ENCODE measurements at regions not wholly inside any gene's neighbourhood (a gene's known extent, or its start where the extent isn't known, plus 50 kb on each side); places are given as distances from the start of the nearest gene placed in this dataset.

DNA sequence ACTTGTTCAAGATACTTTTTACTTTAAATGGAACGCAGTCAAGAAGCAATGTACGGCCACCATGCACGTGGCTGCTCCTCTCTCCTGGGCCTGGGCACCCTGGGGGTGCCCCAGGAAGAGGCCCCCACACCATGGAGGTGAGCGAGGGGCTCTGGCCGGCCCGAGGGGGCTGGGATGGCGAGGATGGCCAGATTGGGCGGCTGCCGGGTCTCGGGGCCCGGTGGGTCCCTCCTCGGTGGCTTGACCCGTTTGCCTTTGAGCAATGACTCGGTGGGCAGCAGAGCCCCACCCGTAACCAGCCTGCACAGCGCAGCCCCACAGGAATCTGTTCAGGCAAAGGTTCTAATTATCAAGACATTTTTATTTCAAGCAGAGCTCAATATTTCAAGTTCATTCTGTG is 167.4 kb downstream of the BRD1 start:
- H4K20me1 ChIP-seq (replicated peaks; ENCODE audit: insufficient read depth): no peaks in the 10 kb centered on the region
- H3F3A ChIP-seq (replicated peaks; ENCODE audit: low read depth): no peaks in the 10 kb centered on the region
- Mint-ChIP-seq H3K27ac (no peak overlapping the region), H3K9me3 (no peaks in the 10 kb centered on the region), H3K27me3 (ENCODE audit: insufficient read depth, low read depth, poor library complexity) (peaks cover 10% of the 10 kb centered on the region), H3K36me3 (ENCODE audit: low read depth) (no peaks in the 10 kb centered on the region), H3K4me1 (peaks cover 24% of the 10 kb centered on the region), H3K4me3 (no peak overlapping the region)
- H2AFZ ChIP-seq: no peak overlapping the region
- no peak overlapping the region for H3K4me2 ChIP-seq
- ATAC-seq: no peak
- H3K4me1 ChIP-seq (ENCODE audit: insufficient read depth): no peaks in the 10 kb centered on the region
- no peak for DNase-seq (ENCODE audit: low spot score)
- no peaks in the 10 kb centered on the region for H3K79me2 ChIP-seq (replicated peaks; ENCODE audit: insufficient read depth)
- H3K27me3 ChIP-seq (ENCODE audit: insufficient read depth): no peaks in the 10 kb centered on the region
- H3K27ac ChIP-seq (ENCODE audit: low read depth): no peak overlapping the region
- no peaks in the 10 kb centered on the region for H3K9me2 ChIP-seq (ENCODE audit: insufficient read depth)
- no peak for TF ChIP-seq ZNF331 (CRISPR knock-in tag; IDR thresholded peaks at IDR 0.05; ENCODE audit: low read depth)
- no peak for TF ChIP-seq POLR2AphosphoS5 (IDR thresholded peaks at IDR 0.05; ENCODE audit: low read depth)
- no peak for TF ChIP-seq ZNF114 (CRISPR knock-in tag; IDR thresholded peaks at IDR 0.05)
- no peak for TF ChIP-seq JUNB (IDR thresholded peaks at IDR 0.05; ENCODE audit: unreplicated experiment)
- TF ChIP-seq, protein P1, sequence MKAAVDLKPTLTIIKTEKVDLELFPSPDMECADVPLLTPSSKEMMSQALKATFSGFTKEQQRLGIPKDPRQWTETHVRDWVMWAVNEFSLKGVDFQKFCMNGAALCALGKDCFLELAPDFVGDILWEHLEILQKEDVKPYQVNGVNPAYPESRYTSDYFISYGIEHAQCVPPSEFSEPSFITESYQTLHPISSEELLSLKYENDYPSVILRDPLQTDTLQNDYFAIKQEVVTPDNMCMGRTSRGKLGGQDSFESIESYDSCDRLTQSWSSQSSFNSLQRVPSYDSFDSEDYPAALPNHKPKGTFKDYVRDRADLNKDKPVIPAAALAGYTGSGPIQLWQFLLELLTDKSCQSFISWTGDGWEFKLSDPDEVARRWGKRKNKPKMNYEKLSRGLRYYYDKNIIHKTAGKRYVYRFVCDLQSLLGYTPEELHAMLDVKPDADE (IDR thresholded peaks at IDR 0.05): no peak
- no peak for TF ChIP-seq CREB1 (CRISPR knock-in tag; IDR thresholded peaks at IDR 0.05; ENCODE audit: low read depth)
- no peak for TF ChIP-seq EZH2phosphoT487 (IDR thresholded peaks at IDR 0.05; ENCODE audit: unreplicated experiment)
- no peak for TF ChIP-seq NANOG (IDR thresholded peaks at IDR 0.05; ENCODE audit: borderline replicate concordance)
- TF ChIP-seq, protein P2, sequence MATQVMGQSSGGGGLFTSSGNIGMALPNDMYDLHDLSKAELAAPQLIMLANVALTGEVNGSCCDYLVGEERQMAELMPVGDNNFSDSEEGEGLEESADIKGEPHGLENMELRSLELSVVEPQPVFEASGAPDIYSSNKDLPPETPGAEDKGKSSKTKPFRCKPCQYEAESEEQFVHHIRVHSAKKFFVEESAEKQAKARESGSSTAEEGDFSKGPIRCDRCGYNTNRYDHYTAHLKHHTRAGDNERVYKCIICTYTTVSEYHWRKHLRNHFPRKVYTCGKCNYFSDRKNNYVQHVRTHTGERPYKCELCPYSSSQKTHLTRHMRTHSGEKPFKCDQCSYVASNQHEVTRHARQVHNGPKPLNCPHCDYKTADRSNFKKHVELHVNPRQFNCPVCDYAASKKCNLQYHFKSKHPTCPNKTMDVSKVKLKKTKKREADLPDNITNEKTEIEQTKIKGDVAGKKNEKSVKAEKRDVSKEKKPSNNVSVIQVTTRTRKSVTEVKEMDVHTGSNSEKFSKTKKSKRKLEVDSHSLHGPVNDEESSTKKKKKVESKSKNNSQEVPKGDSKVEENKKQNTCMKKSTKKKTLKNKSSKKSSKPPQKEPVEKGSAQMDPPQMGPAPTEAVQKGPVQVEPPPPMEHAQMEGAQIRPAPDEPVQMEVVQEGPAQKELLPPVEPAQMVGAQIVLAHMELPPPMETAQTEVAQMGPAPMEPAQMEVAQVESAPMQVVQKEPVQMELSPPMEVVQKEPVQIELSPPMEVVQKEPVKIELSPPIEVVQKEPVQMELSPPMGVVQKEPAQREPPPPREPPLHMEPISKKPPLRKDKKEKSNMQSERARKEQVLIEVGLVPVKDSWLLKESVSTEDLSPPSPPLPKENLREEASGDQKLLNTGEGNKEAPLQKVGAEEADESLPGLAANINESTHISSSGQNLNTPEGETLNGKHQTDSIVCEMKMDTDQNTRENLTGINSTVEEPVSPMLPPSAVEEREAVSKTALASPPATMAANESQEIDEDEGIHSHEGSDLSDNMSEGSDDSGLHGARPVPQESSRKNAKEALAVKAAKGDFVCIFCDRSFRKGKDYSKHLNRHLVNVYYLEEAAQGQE (IDR thresholded peaks at IDR 0.05; ENCODE audit: unreplicated experiment): no peak
- TF ChIP-seq, protein P3, sequence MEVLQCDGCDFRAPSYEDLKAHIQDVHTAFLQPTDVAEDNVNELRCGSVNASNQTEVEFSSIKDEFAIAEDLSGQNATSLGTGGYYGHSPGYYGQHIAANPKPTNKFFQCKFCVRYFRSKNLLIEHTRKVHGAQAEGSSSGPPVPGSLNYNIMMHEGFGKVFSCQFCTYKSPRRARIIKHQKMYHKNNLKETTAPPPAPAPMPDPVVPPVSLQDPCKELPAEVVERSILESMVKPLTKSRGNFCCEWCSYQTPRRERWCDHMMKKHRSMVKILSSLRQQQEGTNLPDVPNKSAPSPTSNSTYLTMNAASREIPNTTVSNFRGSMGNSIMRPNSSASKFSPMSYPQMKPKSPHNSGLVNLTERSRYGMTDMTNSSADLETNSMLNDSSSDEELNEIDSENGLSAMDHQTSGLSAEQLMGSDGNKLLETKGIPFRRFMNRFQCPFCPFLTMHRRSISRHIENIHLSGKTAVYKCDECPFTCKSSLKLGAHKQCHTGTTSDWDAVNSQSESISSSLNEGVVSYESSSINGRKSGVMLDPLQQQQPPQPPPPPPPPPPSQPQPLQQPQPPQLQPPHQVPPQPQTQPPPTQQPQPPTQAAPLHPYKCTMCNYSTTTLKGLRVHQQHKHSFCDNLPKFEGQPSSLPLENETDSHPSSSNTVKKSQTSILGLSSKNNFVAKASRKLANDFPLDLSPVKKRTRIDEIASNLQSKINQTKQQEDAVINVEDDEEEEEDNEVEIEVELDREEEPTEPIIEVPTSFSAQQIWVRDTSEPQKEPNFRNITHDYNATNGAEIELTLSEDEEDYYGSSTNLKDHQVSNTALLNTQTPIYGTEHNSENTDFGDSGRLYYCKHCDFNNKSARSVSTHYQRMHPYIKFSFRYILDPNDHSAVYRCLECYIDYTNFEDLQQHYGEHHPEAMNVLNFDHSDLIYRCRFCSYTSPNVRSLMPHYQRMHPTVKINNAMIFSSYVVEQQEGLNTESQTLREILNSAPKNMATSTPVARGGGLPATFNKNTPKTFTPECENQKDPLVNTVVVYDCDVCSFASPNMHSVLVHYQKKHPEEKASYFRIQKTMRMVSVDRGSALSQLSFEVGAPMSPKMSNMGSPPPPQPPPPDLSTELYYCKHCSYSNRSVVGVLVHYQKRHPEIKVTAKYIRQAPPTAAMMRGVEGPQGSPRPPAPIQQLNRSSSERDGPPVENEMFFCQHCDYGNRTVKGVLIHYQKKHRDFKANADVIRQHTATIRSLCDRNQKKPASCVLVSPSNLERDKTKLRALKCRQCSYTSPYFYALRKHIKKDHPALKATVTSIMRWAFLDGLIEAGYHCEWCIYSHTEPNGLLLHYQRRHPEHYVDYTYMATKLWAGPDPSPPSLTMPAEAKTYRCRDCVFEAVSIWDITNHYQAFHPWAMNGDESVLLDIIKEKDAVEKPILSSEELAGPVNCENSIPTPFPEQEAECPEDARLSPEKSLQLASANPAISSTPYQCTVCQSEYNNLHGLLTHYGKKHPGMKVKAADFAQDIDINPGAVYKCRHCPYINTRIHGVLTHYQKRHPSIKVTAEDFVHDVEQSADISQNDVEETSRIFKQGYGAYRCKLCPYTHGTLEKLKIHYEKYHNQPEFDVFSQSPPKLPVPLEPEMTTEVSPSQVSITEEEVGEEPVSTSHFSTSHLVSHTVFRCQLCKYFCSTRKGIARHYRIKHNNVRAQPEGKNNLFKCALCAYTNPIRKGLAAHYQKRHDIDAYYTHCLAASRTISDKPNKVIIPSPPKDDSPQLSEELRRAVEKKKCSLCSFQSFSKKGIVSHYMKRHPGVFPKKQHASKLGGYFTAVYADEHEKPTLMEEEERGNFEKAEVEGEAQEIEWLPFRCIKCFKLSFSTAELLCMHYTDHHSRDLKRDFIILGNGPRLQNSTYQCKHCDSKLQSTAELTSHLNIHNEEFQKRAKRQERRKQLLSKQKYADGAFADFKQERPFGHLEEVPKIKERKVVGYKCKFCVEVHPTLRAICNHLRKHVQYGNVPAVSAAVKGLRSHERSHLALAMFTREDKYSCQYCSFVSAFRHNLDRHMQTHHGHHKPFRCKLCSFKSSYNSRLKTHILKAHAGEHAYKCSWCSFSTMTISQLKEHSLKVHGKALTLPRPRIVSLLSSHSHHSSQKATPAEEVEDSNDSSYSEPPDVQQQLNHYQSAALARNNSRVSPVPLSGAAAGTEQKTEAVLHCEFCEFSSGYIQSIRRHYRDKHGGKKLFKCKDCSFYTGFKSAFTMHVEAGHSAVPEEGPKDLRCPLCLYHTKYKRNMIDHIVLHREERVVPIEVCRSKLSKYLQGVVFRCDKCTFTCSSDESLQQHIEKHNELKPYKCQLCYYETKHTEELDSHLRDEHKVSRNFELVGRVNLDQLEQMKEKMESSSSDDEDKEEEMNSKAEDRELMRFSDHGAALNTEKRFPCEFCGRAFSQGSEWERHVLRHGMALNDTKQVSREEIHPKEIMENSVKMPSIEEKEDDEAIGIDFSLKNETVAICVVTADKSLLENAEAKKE (CRISPR knock-in tag; IDR thresholded peaks at IDR 0.05): no peak
- no peak for TF ChIP-seq STAT1 (IDR thresholded peaks at IDR 0.05; ENCODE audit: unreplicated experiment)
- no peak for TF ChIP-seq EZH2 (IDR thresholded peaks at IDR 0.05; ENCODE audit: low read depth, unreplicated experiment)
- H3K36me3 ChIP-seq (ENCODE audit: insufficient read depth): no peaks in the 10 kb centered on the region
- H3K4me3 ChIP-seq: no peak overlapping the region

Data from GM23338 (cell line).